BJ (cell line): ENCODE measurements at regions not wholly inside any gene's neighbourhood (a gene's known extent, or its start where the extent isn't known, plus 50 kb on each side); places are given as distances from the start of the nearest gene placed in this dataset.

Experiments
- CTCF ChIA-PET: fragments of 350-600 bp; formaldehyde crosslinking; extraction: SDS; loops from one replicate; lab custom pipeline; 2021; ENCODE audit warnings: antibody characterized with exemption, inconsistent platforms; lab: Yijun Ruan, JAX
- POLR2A ChIA-PET: fragments of 300-600 bp; sonication (Branson Sonifier 250); formaldehyde crosslinking; extraction: SDS; loops from one replicate; lab custom pipeline; 2021; ENCODE audit warnings: antibody characterized with exemption; lab: Charles Lee
- DNase-seq: peaks from one replicate; pipeline ENCODE4 v3.0.0-alpha.2; 2011; ENCODE audit warnings: low read depth
- H3K27me3 ChIP-seq: 2 replicates; pipeline ENCODE4 v1.6.0; 2011; ENCODE audit warnings: low read length; ENCODE audit not compliant: control insufficient read depth, insufficient read depth
- H3K36me3 ChIP-seq: 2 replicates; pipeline ENCODE4 v1.5.1; 2011; ENCODE audit warnings: low read length; ENCODE audit not compliant: control insufficient read depth, insufficient read depth
- H3K4me3 ChIP-seq: 2 replicates; pipeline ENCODE4 v1.5.1; 2011; ENCODE audit warnings: low read depth, mild to moderate bottlenecking, control low read depth, low read length
- CTCF ChIP-seq: IDR thresholded peaks from 2 replicates; pipeline ENCODE4 v1.5.1; 2011; ENCODE audit warnings: low read depth, mild to moderate bottlenecking, control low read depth, inconsistent platforms, low read length, moderate library complexity; ENCODE audit not compliant: insufficient read depth

GRCh38 chr15:89401631-89402517, 67.2 kb upstream of the POLG start:
- Histone ChIP-seq H3K4me3 (no peak overlapping the region), H3K36me3 (no peaks in the 10 kb centered on the region), H3K27me3 (peaks cover 71% of the 10 kb centered on the region)
- POLR2A ChIA-PET: no interaction called here
- no peak for TF ChIP-seq CTCF
- CTCF ChIA-PET: interaction anchor here (1.3 to 6.6 kb wide), 6 partner anchors 12 to 44 kb away, joined by 3 to 38 read pairs (median 5); no protein-coding TSS in a partner anchor
- peak; percentile 9 for DNase-seq

DNA sequence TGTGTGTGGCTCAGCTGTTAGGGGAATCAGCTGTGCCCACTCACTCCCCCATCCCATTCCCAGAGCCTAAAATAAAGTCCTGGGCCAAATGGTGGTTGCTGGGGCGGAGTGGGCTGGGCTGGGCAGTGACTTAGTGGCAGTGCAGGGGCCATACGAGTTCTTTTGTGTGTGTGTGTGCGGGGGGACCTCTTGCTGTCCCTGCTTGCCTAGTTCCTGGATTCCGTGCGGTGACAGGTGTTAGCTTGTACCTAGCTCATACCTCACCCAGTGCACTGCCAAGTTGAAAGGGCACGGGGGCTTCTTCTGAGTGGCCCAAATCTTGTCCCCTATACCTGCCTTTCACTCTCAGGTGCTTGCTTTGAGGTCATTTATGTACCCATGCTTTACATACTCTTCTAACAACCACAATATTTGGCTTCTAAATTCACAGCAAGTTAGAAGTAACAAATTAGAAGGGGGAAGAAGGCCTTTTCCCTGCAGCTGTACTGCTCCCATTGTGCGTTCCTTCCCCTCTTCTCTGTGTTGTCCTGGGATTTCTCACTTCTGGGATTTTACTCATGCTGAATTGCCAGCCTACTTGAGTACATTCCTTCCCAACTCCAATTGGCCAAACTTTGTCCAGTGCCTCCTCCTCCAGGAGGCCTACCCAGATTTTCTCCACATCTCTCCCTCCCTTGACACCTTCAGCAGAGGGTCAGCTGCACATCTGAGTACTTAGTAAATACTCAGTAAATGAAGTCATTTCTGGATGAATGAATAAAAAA, 66.3 kb upstream of the POLG start:
- POLR2A ChIA-PET: no interaction called here
- CTCF ChIA-PET: interaction anchor here (0.5 to 6.6 kb wide), 6 partner anchors 15 to 48 kb away, joined by 3 to 38 read pairs (median 4); no protein-coding TSS in a partner anchor
- no peak for DNase-seq
- no peak overlapping the region for H3K4me3 ChIP-seq
- TF ChIP-seq CTCF: no peak
- peaks cover 65% of the 10 kb centered on the region for H3K27me3 ChIP-seq
- H3K36me3 ChIP-seq: no peaks in the 10 kb centered on the region

DNA sequence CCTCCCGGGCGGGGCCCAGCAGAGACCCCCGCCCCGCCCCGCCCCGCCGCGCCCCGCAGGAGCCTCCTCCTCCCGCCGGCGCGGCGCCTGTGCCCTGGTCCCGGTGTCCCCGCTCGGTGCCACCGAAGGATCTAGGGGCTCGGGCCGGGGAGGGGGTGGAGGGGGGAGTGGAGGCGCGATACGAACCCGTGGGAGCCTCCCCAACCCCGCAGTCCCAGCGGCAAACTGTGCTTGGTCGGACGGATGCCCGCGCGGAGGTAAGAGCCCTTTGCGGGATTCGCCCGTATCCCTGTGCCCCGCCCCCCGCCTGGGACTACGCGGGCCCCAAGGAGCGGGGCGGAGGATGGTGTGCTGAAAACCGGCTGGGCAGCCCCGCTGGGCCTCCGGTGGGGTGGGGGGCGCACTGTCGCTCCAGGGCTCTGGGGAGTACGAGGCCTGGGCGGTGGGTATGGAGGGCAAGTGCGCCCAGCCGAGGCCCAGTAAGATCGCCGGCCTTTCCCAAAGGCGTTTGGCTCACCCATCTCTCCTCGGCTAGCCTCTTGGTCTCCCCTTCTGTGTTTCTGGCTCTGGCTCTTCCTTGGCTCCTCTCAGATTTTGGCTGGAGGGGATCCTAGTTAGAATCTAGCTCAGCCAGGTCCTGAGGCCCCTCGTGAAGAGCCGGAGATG, 65.6 kb upstream of the POLG start:
- ChIA-PET POLR2A (no interaction called here), CTCF (interaction anchor here (0.5 to 6.6 kb wide), 4 partner anchors 16 to 47 kb away, joined by 3 to 38 read pairs (median 4); no protein-coding TSS in a partner anchor)
- no peak overlapping the region; the same call in 1 of the 2 replicates for H3K4me3 ChIP-seq
- DNase-seq: no peak
- H3K27me3 ChIP-seq: peaks cover 60% of the 10 kb centered on the region
- no peaks in the 10 kb centered on the region for H3K36me3 ChIP-seq
- no peak for TF ChIP-seq CTCF

GRCh38 chr15:89399238-89400115, 64.9 kb upstream of the POLG start:
- H3K4me3 ChIP-seq: peak overlapping the region; percentile 28
- H3K36me3 ChIP-seq: no peaks in the 10 kb centered on the region
- no peak for DNase-seq
- peaks cover 57% of the 10 kb centered on the region for H3K27me3 ChIP-seq
- CTCF ChIA-PET: interaction anchor here (1.4 to 6.6 kb wide), 3 partner anchors 10 to 41 kb away, joined by 3 to 38 read pairs (median 9); no protein-coding TSS in a partner anchor
- TF ChIP-seq CTCF: peak; percentile 61
- POLR2A ChIA-PET: no interaction called here
